Subcutaneous abdominal adipose tissue (tissue), 5 donors: ENCODE measurements at regions not wholly inside any gene's neighbourhood (a gene's known extent, or its start where the extent isn't known, plus 50 kb on each side); places are given as distances from the start of the nearest gene placed in this dataset.
"Not testable (repeated sequence)": the region's sequence is repeated elsewhere in the genome, so short reads cannot be mapped to it uniquely, and the experiment has no call there.

Experiments
- H3K27ac ChIP-seq: one replicate; pipeline ENCODE4 v1.7.0; 2013; ENCODE audit warnings: low read depth, mild to moderate bottlenecking, inconsistent platforms, low read length, moderate library complexity
- H3K27me3 ChIP-seq, 5 donors: one replicate each; pipeline ENCODE4 v1.7.0; 2013; ENCODE audit warnings: low read length in 5 of 5, inconsistent platforms in 1 of 5; ENCODE audit not compliant: control insufficient read depth in 5 of 5, insufficient read depth in 4 of 5
- H3K36me3 ChIP-seq, 5 donors: one replicate each; pipeline ENCODE4 v1.7.0; 2013; ENCODE audit warnings: low read length in 5 of 5; ENCODE audit not compliant: control insufficient read depth in 5 of 5, insufficient read depth in 5 of 5
- H3K4me1 ChIP-seq, 5 donors: one replicate each; pipeline ENCODE4 v1.7.0; 2013; ENCODE audit warnings: low read length in 5 of 5, mild to moderate bottlenecking in 3 of 5, moderate library complexity in 1 of 5; ENCODE audit not compliant: control insufficient read depth in 5 of 5, insufficient read depth in 5 of 5
- H3K4me3 ChIP-seq, 5 donors: one replicate each; pipeline ENCODE4 v1.7.0; 2013; ENCODE audit warnings: low read length in 5 of 5, low read depth in 1 of 5
- H3K9ac ChIP-seq, 5 donors: one replicate each; pipeline ENCODE4 v1.7.0; 2013; ENCODE audit warnings: low read length in 5 of 5, mild to moderate bottlenecking in 4 of 5, moderate library complexity in 3 of 5
- H3K9me3 ChIP-seq, 5 donors: one replicate each; pipeline ENCODE4 v1.7.0; 2013; ENCODE audit warnings: low read length in 5 of 5; ENCODE audit not compliant: control insufficient read depth in 5 of 5
- donor health status: healthy.
- donor health status: healthy.
- donor health status: healthy.
- donor health status: healthy.
- donor health status: healthy.

DNA sequence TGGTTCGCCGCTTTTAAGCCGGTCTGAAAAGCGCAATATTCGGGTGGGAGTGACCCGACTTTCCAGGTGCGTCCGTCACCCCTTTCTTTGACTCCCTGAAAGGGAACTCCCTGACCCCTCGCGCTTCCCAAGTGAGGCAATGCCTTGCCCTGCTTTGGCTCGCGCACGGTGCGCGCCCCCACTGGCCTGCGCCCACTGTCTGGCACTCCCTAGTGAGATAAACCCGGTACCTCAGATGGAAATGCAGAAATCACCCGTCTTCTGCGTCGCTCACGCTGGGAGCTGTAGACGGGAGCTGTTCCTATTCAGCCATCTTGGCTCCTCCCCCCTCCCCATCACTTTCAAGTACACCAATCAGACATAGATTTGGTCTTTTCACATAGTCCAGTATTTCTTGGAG, 88.2 kb downstream of the EBLN1 start:
- H3K27ac ChIP-seq, H3K36me3 ChIP-seq, H3K27me3 ChIP-seq, H3K4me1 ChIP-seq, H3K9ac ChIP-seq, H3K4me3 ChIP-seq, H3K9me3 ChIP-seq: not testable (repeated sequence)

DNA sequence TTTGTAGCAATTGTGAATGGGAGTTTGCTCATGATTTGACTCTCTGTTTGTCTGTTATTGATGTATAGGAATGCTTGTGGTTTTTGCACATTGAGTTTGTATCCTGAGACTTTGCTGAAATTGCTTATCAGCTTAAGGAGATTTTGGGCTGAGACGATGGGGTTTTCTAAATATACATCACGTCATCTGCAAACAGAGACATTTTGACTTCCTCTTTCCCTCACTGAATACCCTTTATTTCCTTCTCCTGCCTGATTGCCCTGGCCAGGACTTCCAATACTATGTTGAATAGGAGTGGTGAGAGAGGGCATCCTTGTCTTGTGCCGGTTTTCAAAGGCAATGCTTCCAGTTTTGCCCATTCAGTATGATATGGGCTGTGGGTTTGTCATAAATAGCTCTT, 96.6 kb downstream of the EBLN1 start:
- not testable (repeated sequence) for H3K4me1 ChIP-seq, H3K9me3 ChIP-seq, H3K27ac ChIP-seq, H3K36me3 ChIP-seq, H3K27me3 ChIP-seq, H3K4me3 ChIP-seq, H3K9ac ChIP-seq

DNA sequence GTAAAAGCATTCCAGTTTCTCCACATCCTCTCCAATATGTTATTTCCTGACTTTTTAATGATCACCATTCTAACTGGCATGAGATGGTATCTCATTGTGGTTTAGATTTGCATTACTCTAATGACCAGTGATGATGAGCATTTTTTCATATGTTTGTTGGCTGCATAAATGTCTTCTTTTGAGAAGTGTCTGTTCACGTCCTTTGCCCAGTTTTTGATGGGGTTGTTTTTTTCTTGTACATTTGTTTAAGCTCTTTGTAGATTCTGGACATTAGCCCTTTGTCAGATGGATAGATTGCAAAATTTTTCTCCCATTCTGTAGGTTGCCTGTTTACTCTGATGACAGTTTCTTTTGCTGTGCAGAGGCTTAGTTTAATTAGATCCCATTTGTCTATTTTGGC, 97.7 kb downstream of the EBLN1 start:
- H3K36me3 ChIP-seq, H3K9me3 ChIP-seq, H3K4me1 ChIP-seq: not testable (repeated sequence)

DNA sequence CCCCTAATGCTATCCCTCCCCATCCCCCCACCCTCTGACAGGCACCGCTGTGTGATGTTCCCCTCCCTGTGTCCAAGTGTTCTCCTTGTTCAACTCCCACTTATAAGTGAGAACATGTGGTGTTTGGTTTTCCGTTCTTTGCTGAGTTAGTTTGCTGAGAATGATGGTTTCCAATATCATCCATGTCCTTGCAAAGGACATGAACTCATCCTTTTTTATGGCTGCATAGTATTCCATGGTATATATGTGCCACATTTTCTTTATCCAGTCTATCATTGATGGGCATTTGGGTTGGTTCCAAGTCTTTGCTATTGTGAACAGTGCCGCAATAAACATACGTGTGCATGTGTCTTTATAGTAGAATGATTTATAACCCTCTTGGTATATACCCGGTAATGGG, 98.2 kb downstream of the EBLN1 start:
- not testable (repeated sequence) for H3K9me3 ChIP-seq, H3K27ac ChIP-seq, H3K4me3 ChIP-seq, H3K27me3 ChIP-seq, H3K9ac ChIP-seq, H3K36me3 ChIP-seq, H3K4me1 ChIP-seq

More for the DNA sequence above, 97.7 kb downstream of the EBLN1 start:
- H3K27me3 ChIP-seq, H3K9ac ChIP-seq, H3K4me3 ChIP-seq, H3K27ac ChIP-seq: not testable (repeated sequence)

DNA sequence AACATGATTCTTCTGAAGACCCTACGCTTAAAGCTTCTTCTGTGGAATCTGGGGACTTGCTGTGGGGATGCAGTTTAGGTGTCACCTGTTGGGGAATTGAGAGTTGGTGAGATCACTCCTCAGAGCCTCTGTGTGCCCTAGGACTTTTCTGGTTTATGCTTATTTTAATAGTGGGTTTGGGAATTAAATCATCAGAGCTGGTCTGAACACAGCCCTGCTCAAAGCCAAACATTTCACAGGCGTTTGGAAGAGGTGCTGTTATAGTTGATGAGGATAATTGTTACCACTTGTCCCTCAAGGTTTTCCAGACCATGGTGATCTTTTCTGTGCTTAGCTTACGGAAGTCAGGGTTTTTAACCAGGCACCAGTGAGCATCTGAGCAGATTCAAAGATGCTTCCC, 106.1 kb downstream of the EBLN1 start:
- Histone ChIP-seq H3K9ac (no peak overlapping the region), H3K4me3 (no peak overlapping the region), H3K27me3 (no peaks in the 10 kb centered on the region), H3K4me1 (peaks cover 0 to 2% (median 0%) of the 10 kb centered on the region in 5 donors), H3K27ac (no peak overlapping the region), H3K36me3 (no peaks in the 10 kb centered on the region), H3K9me3 (no peaks in the 10 kb centered on the region)

DNA sequence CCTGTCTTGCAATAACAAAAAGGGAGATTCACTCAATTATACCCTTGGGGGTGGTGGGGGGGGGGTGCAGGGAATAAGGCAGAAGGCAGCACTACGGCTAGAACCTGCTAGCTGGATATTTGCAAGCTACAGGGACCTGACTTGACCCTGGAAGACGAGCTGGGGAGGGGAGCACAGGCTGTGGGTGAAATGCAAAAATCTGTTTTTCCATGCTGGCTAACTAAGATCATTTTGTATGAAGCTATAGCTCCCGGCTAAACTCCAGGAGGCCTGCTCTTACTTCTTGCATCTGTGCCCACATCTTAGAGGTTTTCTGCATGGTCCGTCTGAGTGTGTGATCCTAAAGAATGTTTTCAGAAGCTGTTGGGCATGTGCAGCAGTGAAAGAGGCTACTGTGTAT, 106.6 kb downstream of the EBLN1 start:
- no peaks in the 10 kb centered on the region for H3K9me3 ChIP-seq
- H3K9ac ChIP-seq: no peak overlapping the region
- peaks cover 0 to 2% (median 0%) of the 10 kb centered on the region in 5 donors for H3K4me1 ChIP-seq
- H3K36me3 ChIP-seq: no peaks in the 10 kb centered on the region
- H3K27ac ChIP-seq: no peak overlapping the region
- H3K4me3 ChIP-seq: no peak overlapping the region
- no peaks in the 10 kb centered on the region for H3K27me3 ChIP-seq

DNA sequence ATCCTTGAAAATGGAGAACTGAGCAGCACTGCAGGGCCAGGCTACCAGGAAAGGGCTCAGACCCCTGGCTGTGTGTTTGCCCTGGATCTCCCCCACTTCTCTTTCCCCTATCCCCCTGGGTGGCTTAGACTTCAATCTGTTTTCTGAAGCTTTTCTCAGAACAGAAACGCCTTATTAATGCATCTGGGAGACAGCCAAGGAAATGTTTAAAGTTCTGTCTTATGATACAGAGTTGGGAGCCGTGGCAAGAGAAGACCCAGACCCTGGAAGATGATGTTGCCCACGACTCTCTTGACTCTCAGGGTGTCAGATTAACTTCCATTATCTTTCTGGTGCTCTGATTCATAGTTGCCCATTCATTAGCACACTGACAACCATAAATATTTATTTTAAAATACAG, 107.1 kb downstream of the EBLN1 start:
- no peaks in the 10 kb centered on the region for H3K36me3 ChIP-seq
- H3K4me3 ChIP-seq: no peak overlapping the region
- H3K4me1 ChIP-seq: peaks cover 0 to 2% (median 0%) of the 10 kb centered on the region in 5 donors
- no peaks in the 10 kb centered on the region for H3K27me3 ChIP-seq
- H3K27ac ChIP-seq: no peak overlapping the region
- H3K9ac ChIP-seq: no peak overlapping the region
- no peaks in the 10 kb centered on the region for H3K9me3 ChIP-seq

DNA sequence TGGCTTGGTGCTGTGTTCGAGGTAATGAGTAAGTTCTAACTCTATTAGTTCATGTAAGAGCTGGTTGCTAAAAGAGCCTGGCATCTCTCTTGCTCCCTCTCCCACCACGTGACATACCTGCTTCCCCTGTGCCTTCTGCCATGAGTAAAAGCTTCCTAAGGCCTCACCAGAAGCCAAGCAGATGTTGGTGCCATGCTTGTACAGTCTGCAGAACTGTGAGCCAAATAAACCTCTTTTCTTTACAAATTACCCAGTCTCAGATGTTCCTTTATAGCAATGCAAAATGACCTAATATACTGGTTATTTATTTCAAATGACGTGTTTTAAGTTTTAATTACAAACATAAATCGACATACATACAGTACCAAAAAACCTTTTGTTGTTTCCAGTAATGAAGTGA, 101.7 kb upstream of the DNAJC1 start:
- no peak overlapping the region for H3K27ac ChIP-seq
- no peaks in the 10 kb centered on the region for H3K36me3 ChIP-seq
- H3K9ac ChIP-seq: no peak overlapping the region
- no peaks in the 10 kb centered on the region for H3K9me3 ChIP-seq
- peaks cover 0 to 6% (median 4%) of the 10 kb centered on the region in 5 donors for H3K4me1 ChIP-seq
- no peaks in the 10 kb centered on the region for H3K27me3 ChIP-seq
- no peak overlapping the region for H3K4me3 ChIP-seq

DNA sequence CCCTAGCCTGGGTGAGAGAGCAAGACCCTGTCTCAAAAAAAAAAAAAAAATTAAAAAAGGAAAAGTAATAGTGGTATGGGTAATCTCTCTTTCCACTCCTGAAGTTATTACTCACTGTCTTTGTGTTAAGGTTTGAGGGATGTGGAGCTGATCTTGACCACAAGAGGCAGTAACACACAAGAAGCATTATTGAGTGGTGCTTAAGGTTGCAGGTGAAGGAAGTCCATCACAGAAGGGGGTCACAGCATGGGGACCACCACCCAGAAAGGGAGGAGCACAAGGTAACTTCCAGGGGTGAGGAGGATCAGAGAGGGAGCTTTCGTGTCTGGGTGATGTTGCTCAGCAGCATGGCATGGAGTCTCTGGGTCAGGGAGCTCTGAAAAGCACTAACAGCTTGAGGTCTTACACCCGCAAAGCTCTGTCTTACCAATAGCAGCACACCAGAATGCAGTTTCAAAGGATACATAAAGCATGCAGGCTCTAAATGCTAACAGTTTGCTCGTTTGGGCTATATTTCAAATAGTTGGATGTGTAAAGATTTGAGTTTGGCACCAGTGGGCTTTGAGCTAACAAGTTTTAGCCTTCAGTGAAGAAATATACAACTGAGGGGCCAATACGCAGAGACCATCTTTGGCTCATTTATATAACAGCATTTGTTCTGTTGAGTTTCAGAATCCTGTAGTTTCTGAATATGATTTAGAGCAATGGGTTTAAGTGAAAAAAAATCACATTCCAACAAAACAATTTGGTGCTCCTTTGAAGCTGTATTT, 100.4 kb upstream of the DNAJC1 start:
- Histone ChIP-seq H3K4me1 (peaks cover 0 to 6% (median 4%) of the 10 kb centered on the region in 5 donors), H3K4me3 (no peak overlapping the region), H3K27ac (no peak overlapping the region), H3K9ac (no peak overlapping the region), H3K27me3 (no peaks in the 10 kb centered on the region), H3K9me3 (peaks cover 0 to 3% (median 0%) of the 10 kb centered on the region in 5 donors), H3K36me3 (no peaks in the 10 kb centered on the region)

DNA sequence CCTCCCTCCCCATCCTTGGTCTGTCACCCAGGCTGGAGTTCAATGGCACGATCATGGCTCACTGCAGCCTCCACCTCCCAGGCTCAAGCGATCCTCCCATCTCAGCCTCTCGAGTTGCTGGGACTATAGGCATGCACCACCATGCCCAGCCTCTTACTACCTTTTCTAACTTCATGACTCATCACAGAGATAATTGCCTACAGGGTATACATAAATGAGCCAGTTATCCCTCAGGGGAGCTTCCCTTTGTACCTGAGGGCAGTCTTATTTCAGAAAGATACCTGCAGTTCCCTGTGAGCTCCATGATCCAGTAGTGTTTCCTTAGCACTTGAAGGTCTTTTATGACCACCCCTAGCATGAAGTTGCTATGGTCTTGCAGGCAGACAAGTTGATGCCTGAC, 94.2 kb upstream of the DNAJC1 start:
- no peak overlapping the region for H3K27ac ChIP-seq
- peaks cover 0 to 4% (median 0%) of the 10 kb centered on the region in 5 donors for H3K9me3 ChIP-seq
- no peaks in the 10 kb centered on the region for H3K27me3 ChIP-seq
- no peak overlapping the region for H3K4me3 ChIP-seq
- H3K9ac ChIP-seq: no peak overlapping the region
- peaks cover 0 to 6% (median 4%) of the 10 kb centered on the region in 5 donors for H3K4me1 ChIP-seq
- H3K36me3 ChIP-seq: no peaks in the 10 kb centered on the region
